T-helper 2 cell treated with Interferon-gamma antibody and Interleukin-4, amounts not matched to agents 5 μg/mL and 100 μg/mL, for 36 hours (primary cell): ENCODE measurements at regions not wholly inside any gene's neighbourhood (a gene's known extent, or its start where the extent isn't known, plus 50 kb on each side); places are given as distances from the start of the nearest gene placed in this dataset.
"Not testable (repeated sequence)": the region's sequence is repeated elsewhere in the genome, so short reads cannot be mapped to it uniquely, and the experiment has no call there.

Source experiments
- DNase-seq: peaks from one replicate; pipeline ENCODE4 v3.0.0; 2021; ENCODE audit warnings: low spot score
- H3K27ac Mint-ChIP-seq: one replicate; pipeline ENCODE4 v1.8.0; 2021; ENCODE audit warnings: mild to moderate bottlenecking, mixed read lengths
- H3K27me3 Mint-ChIP-seq: one replicate; pipeline ENCODE4 v1.8.0; 2021; ENCODE audit warnings: low read depth, mixed read lengths
- H3K36me3 Mint-ChIP-seq: one replicate; pipeline ENCODE4 v1.8.0; 2021; ENCODE audit warnings: low read depth, mixed read lengths
- H3K4me1 Mint-ChIP-seq: one replicate; pipeline ENCODE4 v1.8.0; 2021; ENCODE audit warnings: low read depth, mixed read lengths
- H3K4me3 Mint-ChIP-seq: one replicate; pipeline ENCODE4 v1.8.0; 2022; ENCODE audit warnings: mild to moderate bottlenecking, moderate library complexity, mixed read lengths
- H3K9me3 Mint-ChIP-seq: one replicate; pipeline ENCODE4 v1.8.0; 2021; ENCODE audit warnings: mixed read lengths

GRCh38 chr18:34370704-34371395 is 146.1 kb upstream of the NOL4 start:
- H3K4me3 Mint-ChIP-seq, result no peak overlapping the region
- H3K9me3 Mint-ChIP-seq, result no peaks in the 10 kb centered on the region

GRCh38 chr18:34380326-34380725 is 155.6 kb upstream of the NOL4 start:
- Mint-ChIP-seq H3K9me3 (peaks cover 10% of the 10 kb centered on the region), H3K27me3 (no peaks in the 10 kb centered on the region), H3K4me1 (no peaks in the 10 kb centered on the region), H3K27ac (no peak overlapping the region), H3K4me3 (no peak overlapping the region), H3K36me3 (no peaks in the 10 kb centered on the region)
- no peak for DNase-seq

More at GRCh38 chr18:34370704-34371395, 146.1 kb upstream of the NOL4 start:
- no peak overlapping the region for H3K27ac Mint-ChIP-seq
- no peak for DNase-seq
- H3K4me1 Mint-ChIP-seq, result no peaks in the 10 kb centered on the region
- H3K36me3 Mint-ChIP-seq, result no peaks in the 10 kb centered on the region
- no peaks in the 10 kb centered on the region for H3K27me3 Mint-ChIP-seq

DNA sequence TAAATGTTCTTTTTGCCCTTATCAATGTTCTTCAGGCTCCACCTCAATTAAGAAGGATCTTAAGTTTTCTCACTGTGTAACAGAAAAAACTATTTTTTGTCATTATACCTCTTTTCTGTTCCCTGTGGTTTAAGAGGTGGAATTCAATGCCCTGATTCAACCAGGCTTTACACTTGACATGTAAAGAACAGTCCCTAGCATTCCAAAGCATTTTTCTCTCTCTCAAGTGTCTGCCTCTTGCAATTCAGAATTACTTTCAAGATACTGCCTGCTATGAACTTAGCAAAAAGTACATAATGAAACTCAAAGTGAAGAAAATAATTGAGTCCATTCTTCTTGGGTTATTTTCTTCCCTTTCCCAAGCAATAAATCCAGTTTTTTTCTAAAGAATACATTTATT is 160.6 kb upstream of the NOL4 start:
- H3K27ac Mint-ChIP-seq, result no peak overlapping the region
- no peak for DNase-seq

DNA sequence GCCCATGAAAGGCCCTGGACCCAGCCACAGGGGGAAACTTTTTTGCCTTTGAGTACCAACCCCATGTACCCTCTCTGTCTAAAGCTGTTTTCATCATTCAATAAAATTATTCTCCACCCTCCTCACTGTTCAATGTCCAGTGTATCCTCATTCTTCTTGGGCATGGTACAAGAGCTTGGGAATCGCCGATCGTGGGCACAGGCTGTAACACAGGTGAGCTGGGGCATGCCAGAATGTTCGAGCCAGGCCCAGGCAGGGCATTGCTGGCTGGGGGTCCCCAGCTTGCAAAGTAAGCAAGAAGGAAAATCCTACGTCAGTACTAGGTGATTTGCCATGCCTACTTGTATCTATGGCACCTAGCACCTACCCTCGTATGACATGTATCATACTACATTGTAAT is 162.1 kb upstream of the NOL4 start:
- Mint-ChIP-seq H3K9me3 (peaks cover 10% of the 10 kb centered on the region), H3K27me3 (no peaks in the 10 kb centered on the region), H3K4me3 (no peak overlapping the region), H3K36me3 (no peaks in the 10 kb centered on the region), H3K4me1 (no peaks in the 10 kb centered on the region), H3K27ac (no peak overlapping the region)
- DNase-seq, result no peak

More for the DNA sequence above, 160.6 kb upstream of the NOL4 start:
- H3K4me3 Mint-ChIP-seq, result no peak overlapping the region
- H3K36me3 Mint-ChIP-seq, result no peaks in the 10 kb centered on the region
- peaks cover 14% of the 10 kb centered on the region for H3K9me3 Mint-ChIP-seq
- H3K27me3 Mint-ChIP-seq, result no peaks in the 10 kb centered on the region
- H3K4me1 Mint-ChIP-seq, result no peaks in the 10 kb centered on the region

- H3K27me3 Mint-ChIP-seq, result no peaks in the 10 kb centered on the region
- H3K4me1 Mint-ChIP-seq, result no peaks in the 10 kb centered on the region
- no peaks in the 10 kb centered on the region for H3K36me3 Mint-ChIP-seq
- DNase-seq, result no peak
- H3K27ac Mint-ChIP-seq, result no peak overlapping the region
- H3K9me3 Mint-ChIP-seq, result peaks cover 6% of the 10 kb centered on the region
- H3K4me3 Mint-ChIP-seq, result no peak overlapping the region
Observed at GRCh38 chr18:34397286-34397896, 172.7 kb upstream of the NOL4 start.

DNA sequence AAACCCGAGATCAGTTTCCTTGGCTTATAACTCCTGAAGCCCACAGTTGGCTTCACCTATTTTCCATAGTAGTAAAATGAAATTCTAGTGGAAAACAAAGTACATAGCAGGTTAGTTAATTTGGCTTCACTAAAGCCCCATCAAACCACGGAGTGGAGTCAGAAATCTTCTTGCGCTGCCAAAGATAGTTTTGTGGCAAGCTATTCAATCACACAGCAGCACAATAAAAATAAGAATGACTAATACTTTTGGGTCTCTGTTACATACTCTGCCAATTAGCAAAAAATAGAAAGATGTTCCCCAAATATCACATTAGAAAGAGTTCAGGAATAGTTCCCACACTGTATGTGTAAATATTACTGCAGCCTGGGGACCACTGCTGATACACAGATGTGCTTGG is 175.2 kb upstream of the NOL4 start:
- H3K9me3 Mint-ChIP-seq, result peaks cover 13% of the 10 kb centered on the region
- no peak overlapping the region for H3K27ac Mint-ChIP-seq
- H3K27me3 Mint-ChIP-seq, result no peaks in the 10 kb centered on the region
- no peaks in the 10 kb centered on the region for H3K36me3 Mint-ChIP-seq
- no peaks in the 10 kb centered on the region for H3K4me1 Mint-ChIP-seq
- DNase-seq, result no peak
- H3K4me3 Mint-ChIP-seq, result no peak overlapping the region

DNA sequence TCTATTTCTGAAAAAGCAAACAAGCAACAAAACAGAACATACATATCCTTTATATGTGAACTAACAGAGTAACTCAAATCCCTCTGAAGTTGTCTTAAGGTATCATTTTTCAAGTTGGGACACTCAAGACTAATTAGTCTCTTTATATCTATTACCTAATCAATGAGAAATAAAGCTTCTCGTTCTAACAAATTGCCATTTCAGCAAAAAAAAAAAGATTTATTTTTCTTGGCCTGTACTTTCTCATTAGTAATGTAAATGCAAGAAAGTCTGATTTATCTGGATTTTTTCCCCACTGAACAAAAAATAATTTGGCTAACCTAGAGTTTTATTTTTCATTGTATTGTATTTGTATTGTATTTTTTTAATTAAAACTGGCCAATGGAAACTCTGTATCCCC is 176.1 kb upstream of the NOL4 start:
- no peaks in the 10 kb centered on the region for H3K4me1 Mint-ChIP-seq
- H3K36me3 Mint-ChIP-seq, result no peaks in the 10 kb centered on the region
- no peak for DNase-seq
- H3K27ac Mint-ChIP-seq, result no peak overlapping the region
- peaks cover 13% of the 10 kb centered on the region for H3K9me3 Mint-ChIP-seq
- no peaks in the 10 kb centered on the region for H3K27me3 Mint-ChIP-seq
- no peak overlapping the region for H3K4me3 Mint-ChIP-seq

GRCh38 chr18:34401775-34402174 is 177.1 kb upstream of the NOL4 start:
- no peak for DNase-seq
- Mint-ChIP-seq H3K4me3 (no peak overlapping the region), H3K36me3 (no peaks in the 10 kb centered on the region), H3K4me1 (no peaks in the 10 kb centered on the region), H3K9me3 (peaks cover 10% of the 10 kb centered on the region), H3K27ac (no peak overlapping the region), H3K27me3 (no peaks in the 10 kb centered on the region)

DNA sequence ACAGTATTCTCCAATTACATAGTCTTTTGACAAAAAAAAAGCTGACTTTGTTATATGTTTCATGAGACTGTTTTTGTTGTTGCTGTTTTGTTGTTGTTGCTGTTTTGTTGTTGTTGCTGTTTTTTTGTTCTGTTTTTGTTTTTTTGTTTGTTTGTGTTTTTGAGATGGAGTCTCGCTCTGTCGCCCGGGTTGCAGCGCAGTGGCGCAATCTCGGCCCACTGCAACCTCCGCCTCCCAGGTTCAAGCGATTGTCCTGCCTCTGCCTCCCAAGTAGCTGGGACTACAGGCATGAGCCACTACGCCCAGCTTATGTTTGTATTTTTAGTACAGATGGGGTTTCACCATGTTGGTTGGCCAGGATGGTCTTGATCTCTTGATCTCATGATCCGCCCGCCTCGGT is 182.8 kb upstream of the NOL4 start:
- H3K36me3 Mint-ChIP-seq, H3K4me3 Mint-ChIP-seq, H3K27me3 Mint-ChIP-seq, H3K27ac Mint-ChIP-seq, DNase-seq, H3K4me1 Mint-ChIP-seq: not testable (repeated sequence)
- H3K9me3 Mint-ChIP-seq, result peaks cover 18% of the 10 kb centered on the region

DNA sequence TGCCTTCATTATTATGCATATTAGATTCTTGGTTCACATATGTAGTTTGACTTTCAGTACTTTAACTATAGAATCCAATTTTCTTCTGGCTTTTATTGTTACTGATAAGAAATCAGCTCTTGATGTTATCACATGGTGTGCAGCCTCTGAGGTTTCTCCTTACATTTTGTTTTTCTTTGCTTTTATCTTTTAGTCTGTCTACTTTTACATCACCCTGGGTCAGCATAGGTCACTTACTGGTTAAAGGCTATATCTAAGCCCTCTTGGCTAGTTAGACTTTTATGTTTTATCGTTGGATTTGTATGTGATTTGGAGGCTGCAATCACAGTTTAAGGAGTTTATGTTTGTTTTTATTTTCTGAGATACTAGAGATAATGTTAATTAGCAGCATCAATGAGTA is 187.2 kb upstream of the NOL4 start:
- no peak overlapping the region for H3K27ac Mint-ChIP-seq
- DNase-seq, result no peak
- H3K4me1 Mint-ChIP-seq, result no peaks in the 10 kb centered on the region
- no peaks in the 10 kb centered on the region for H3K36me3 Mint-ChIP-seq
- H3K4me3 Mint-ChIP-seq, result no peak overlapping the region
- no peaks in the 10 kb centered on the region for H3K27me3 Mint-ChIP-seq
- H3K9me3 Mint-ChIP-seq, result peaks cover 15% of the 10 kb centered on the region

- H3K4me1 Mint-ChIP-seq, result no peaks in the 10 kb centered on the region
- no peaks in the 10 kb centered on the region for H3K27me3 Mint-ChIP-seq
- H3K27ac Mint-ChIP-seq, result no peak overlapping the region
- DNase-seq, result no peak
- H3K4me3 Mint-ChIP-seq, result no peak overlapping the region
- H3K36me3 Mint-ChIP-seq, result no peaks in the 10 kb centered on the region
- H3K9me3 Mint-ChIP-seq, result peaks cover 19% of the 10 kb centered on the region
Observed at GRCh38 chr18:34431042-34431441, 206.3 kb upstream of the NOL4 start.

DNA sequence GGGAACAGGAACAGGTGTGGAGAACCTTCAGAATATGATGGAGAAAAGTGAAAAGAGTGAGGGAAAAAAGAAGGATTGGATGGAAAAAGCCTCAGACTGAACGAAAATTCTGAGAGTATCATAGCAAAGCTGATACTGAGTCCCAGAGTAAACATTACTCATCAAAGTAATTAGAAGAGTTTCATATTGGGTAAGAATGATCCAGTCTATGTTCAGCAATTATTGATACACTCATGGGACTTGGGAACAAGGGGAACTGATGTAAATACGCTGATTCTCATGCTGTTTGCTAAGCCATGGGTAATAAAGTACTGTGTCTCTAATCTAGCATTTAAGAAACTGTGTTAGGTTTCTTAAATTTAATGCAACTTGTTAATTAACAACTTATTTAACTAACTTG is 219.9 kb upstream of the NOL4 start:
- H3K4me3 Mint-ChIP-seq, result no peak overlapping the region
- H3K27ac Mint-ChIP-seq, result no peak overlapping the region
- DNase-seq, result no peak
- H3K27me3 Mint-ChIP-seq, result no peaks in the 10 kb centered on the region
- H3K4me1 Mint-ChIP-seq, result no peaks in the 10 kb centered on the region
- peaks cover 9% of the 10 kb centered on the region for H3K9me3 Mint-ChIP-seq
- no peaks in the 10 kb centered on the region for H3K36me3 Mint-ChIP-seq

DNA sequence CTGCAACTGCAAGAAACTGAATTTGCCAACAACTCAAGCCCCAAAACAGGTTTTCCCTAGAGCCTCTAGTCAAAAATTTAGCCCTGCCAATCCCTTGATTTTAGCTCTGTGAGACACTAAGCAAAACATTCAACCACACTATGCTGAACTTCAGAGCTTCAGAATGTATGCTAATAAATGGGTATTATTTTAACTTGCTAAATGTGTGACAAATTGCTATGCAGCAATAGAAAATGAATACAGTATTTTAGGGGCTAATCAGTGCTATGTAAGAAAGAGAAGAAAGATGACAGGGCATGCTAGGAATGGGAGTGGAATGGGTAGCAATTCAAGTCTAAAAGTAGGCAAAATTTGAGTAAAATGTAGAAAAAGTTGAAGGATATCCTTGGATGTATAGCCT is 223.9 kb upstream of the NOL4 start:
- Mint-ChIP-seq H3K4me1 (no peaks in the 10 kb centered on the region), H3K27ac (no peak overlapping the region), H3K9me3 (peaks cover 13% of the 10 kb centered on the region), H3K27me3 (no peaks in the 10 kb centered on the region), H3K4me3 (no peak overlapping the region), H3K36me3 (no peaks in the 10 kb centered on the region)
- DNase-seq, result no peak

- H3K4me1 Mint-ChIP-seq, result no peaks in the 10 kb centered on the region
- no peak overlapping the region for H3K27ac Mint-ChIP-seq
- peaks cover 19% of the 10 kb centered on the region for H3K9me3 Mint-ChIP-seq
- no peak overlapping the region for H3K4me3 Mint-ChIP-seq
- no peak for DNase-seq
- no peaks in the 10 kb centered on the region for H3K27me3 Mint-ChIP-seq
- no peaks in the 10 kb centered on the region for H3K36me3 Mint-ChIP-seq
Observed at GRCh38 chr18:34457761-34458160, 233.0 kb upstream of the NOL4 start.
